GM12873 (cell line): ENCODE measurements at regions not wholly inside any gene's neighbourhood (a gene's known extent, or its start where the extent isn't known, plus 50 kb on each side); places are given as distances from the start of the nearest gene placed in this dataset.

ENCODE experiments used
- CTCF ChIP-seq: IDR thresholded peaks from 2 replicates; pipeline ENCODE4 v1.5.1; 2012; ENCODE audit warnings: low read depth, mild to moderate bottlenecking, moderate library complexity, low read length, control low read depth; ENCODE audit not compliant: insufficient read depth; ENCODE audit errors: missing control alignments

GRCh38 chr20:12383821-12384220 lies 466.1 kb downstream of the BTBD3 start:
- TF ChIP-seq CTCF: no peak

- no peak for TF ChIP-seq CTCF
Observed at GRCh38 chr20:12386821-12387220, 469.1 kb downstream of the BTBD3 start.

- TF ChIP-seq CTCF: no peak
Observed at GRCh38 chr20:12391099-12391498, 473.4 kb downstream of the BTBD3 start.

- TF ChIP-seq CTCF: no peak
Observed at GRCh38 chr20:12394786-12395185, 477.1 kb downstream of the BTBD3 start.

- no peak for TF ChIP-seq CTCF
Observed at GRCh38 chr20:12395353-12395752, 477.7 kb downstream of the BTBD3 start.

GRCh38 chr20:12395760-12396159 lies 478.1 kb downstream of the BTBD3 start:
- TF ChIP-seq CTCF: no peak

GRCh38 chr20:12399110-12399836 lies 481.6 kb downstream of the BTBD3 start:
- no peak for TF ChIP-seq CTCF

- no peak for TF ChIP-seq CTCF
Observed at GRCh38 chr20:12404941-12405340, 487.2 kb downstream of the BTBD3 start.
